Uterus (tissue), 2 donors: ENCODE measurements at regions not wholly inside any gene's neighbourhood (a gene's known extent, or its start where the extent isn't known, plus 50 kb on each side); places are given as distances from the start of the nearest gene placed in this dataset.

Source experiments
- POLR2A ChIP-seq, 2 donors: fragments of 450-650 bp; IDR thresholded peaks; one replicate each; pipeline ENCODE4 v1.6.1; 2016; ENCODE audit warnings: antibody characterized with exemption in 2 of 2, mild to moderate bottlenecking in 1 of 2, moderate library complexity in 1 of 2
- TF ChIP-seq, protein P1 (sequence below), 4 experiments: fragments of 200-600 bp in 2 of 4; fragments of 450-650 bp in 2 of 4; sonication (generic) in 2 of 4; IDR thresholded peaks; one replicate each; pipeline ENCODE4 v1.5.1; 2016 to 2019; ENCODE audit warnings: antibody characterized with exemption in 4 of 4, mild to moderate bottlenecking in 2 of 4, moderate library complexity in 1 of 4

DNA sequence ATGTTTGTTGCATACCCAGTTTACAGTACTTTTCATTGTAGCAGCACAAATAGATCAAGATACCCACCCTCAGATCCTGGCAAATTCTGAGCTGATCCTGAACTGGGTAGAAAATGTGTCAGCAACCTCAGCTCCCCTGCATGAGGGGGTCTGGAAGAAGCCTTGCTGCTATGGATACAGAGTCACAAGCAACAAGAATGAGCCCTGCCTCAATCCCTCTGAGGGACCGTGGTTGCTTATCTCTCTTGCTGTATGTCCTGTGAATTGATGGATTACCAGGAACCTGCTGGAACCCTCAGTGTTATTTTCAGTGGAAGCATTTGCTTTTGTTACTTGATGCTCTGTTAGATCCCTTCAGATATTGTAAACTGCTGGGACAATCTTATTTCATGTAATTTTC lies 331.0 kb downstream of the STIM2 start:
- TF ChIP-seq, protein P1, sequence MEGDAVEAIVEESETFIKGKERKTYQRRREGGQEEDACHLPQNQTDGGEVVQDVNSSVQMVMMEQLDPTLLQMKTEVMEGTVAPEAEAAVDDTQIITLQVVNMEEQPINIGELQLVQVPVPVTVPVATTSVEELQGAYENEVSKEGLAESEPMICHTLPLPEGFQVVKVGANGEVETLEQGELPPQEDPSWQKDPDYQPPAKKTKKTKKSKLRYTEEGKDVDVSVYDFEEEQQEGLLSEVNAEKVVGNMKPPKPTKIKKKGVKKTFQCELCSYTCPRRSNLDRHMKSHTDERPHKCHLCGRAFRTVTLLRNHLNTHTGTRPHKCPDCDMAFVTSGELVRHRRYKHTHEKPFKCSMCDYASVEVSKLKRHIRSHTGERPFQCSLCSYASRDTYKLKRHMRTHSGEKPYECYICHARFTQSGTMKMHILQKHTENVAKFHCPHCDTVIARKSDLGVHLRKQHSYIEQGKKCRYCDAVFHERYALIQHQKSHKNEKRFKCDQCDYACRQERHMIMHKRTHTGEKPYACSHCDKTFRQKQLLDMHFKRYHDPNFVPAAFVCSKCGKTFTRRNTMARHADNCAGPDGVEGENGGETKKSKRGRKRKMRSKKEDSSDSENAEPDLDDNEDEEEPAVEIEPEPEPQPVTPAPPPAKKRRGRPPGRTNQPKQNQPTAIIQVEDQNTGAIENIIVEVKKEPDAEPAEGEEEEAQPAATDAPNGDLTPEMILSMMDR (IDR thresholded peaks at IDR 0.05) = no peak
- TF ChIP-seq POLR2A (IDR thresholded peaks at IDR 0.05) = no peak
